Bronchial epithelial cell (primary cell): ENCODE measurements at regions not wholly inside any gene's neighbourhood (a gene's known extent, or its start where the extent isn't known, plus 50 kb on each side); places are given as distances from the start of the nearest gene placed in this dataset.
A peak's percentile ranks its signal among the peaks of the same experiment; 100 is the strongest.

ENCODE experiments used
- DNase-seq: peaks from one replicate; pipeline ENCODE4 v3.0.0-alpha.2; 2010; ENCODE audit warnings: low read depth
- FAIRE-seq: peaks from 2 replicates; lab custom pipeline; 2011; peaks lifted over from hg19 to GRCh38; lab: Jason Lieb, UNC
- H3K27me3 ChIP-seq: 2 replicates; pipeline ENCODE4 v1.5.1; 2011; ENCODE audit warnings: low read length; ENCODE audit not compliant: control insufficient read depth, insufficient read depth
- H3K36me3 ChIP-seq: 2 replicates; pipeline ENCODE4 v1.5.1; 2011; ENCODE audit warnings: low read length; ENCODE audit not compliant: control insufficient read depth, insufficient read depth
- H3K4me3 ChIP-seq: 2 replicates; pipeline ENCODE4 v1.5.1; 2011; ENCODE audit warnings: mild to moderate bottlenecking, low read depth, low read length, control low read depth
- TF ChIP-seq, protein P1 (sequence below): IDR thresholded peaks from 2 replicates; pipeline ENCODE4 v1.5.1; 2011; ENCODE audit warnings: mild to moderate bottlenecking, moderate library complexity, low read length, control low read depth, inconsistent platforms; ENCODE audit not compliant: insufficient read depth, severe bottlenecking

DNA sequence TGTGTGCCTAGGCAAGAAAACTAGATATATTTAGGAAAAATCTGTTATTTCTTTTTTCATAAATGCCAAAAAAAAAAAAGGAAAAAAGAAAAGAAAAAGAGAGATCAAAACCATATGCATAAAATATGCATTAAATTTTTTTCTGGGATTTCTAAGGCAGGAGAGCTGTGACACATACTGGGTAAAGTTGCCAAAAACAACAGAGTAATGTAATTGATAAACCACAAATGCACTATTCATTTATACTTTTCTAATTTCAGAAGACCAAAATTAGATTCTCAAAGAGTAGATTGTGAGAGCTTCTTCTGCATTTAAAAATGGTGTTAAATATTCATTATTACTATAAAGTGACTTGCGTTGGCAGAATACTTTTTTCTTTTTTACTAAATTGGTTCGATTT is 673.8 kb upstream of the MGAT4C start:
- TF ChIP-seq, protein P1, sequence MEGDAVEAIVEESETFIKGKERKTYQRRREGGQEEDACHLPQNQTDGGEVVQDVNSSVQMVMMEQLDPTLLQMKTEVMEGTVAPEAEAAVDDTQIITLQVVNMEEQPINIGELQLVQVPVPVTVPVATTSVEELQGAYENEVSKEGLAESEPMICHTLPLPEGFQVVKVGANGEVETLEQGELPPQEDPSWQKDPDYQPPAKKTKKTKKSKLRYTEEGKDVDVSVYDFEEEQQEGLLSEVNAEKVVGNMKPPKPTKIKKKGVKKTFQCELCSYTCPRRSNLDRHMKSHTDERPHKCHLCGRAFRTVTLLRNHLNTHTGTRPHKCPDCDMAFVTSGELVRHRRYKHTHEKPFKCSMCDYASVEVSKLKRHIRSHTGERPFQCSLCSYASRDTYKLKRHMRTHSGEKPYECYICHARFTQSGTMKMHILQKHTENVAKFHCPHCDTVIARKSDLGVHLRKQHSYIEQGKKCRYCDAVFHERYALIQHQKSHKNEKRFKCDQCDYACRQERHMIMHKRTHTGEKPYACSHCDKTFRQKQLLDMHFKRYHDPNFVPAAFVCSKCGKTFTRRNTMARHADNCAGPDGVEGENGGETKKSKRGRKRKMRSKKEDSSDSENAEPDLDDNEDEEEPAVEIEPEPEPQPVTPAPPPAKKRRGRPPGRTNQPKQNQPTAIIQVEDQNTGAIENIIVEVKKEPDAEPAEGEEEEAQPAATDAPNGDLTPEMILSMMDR, result no peak
- FAIRE-seq (no peak), DNase-seq (no peak)
- H3K36me3 ChIP-seq, result no peaks in the 10 kb centered on the region
- H3K27me3 ChIP-seq, result no peaks in the 10 kb centered on the region
- no peak overlapping the region for H3K4me3 ChIP-seq

DNA sequence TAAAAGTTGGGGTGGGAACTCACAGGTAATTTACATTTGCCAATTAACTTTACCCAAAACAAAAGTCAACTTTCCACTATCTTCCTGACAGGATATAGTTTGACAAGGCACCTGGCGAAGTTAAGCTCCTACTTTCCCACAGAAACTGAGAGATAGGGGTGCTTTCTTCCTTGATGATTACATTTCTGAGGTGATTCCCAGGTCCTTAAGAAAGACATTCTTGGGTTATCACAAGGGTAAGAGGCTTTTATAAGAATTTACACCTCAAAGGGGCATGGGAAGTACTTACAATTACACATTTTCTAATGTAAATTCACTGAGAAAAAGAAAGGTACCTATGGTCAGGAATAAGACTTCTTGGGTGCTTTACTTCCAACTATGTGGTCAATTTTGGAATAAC is 660.9 kb upstream of the MGAT4C start:
- FAIRE-seq, result no peak
- Histone ChIP-seq H3K27me3 (no peaks in the 10 kb centered on the region), H3K4me3 (no peak overlapping the region), H3K36me3 (no peaks in the 10 kb centered on the region)
- DNase-seq, result no peak
- TF ChIP-seq, protein P1, result no peak

DNA sequence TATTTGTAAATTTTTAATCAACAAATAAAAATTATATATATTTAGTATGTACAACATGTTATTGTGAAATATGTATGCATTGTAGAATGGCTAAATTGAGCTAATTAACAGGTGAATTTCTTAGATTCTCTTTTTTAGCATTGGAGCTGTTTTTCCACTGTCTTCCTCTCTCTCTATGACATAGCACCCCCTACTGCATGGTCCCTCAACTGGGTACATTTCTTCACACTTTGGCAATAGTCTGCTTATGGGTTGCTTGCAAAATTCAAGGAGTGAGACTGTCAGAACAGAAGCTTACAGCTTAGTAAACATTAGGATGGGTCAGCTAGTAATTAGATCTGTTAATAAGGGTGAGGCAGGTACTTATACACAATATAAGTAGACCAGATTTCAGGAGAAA is 658.5 kb upstream of the MGAT4C start:
- H3K36me3 ChIP-seq, result no peaks in the 10 kb centered on the region
- H3K4me3 ChIP-seq, result no peak overlapping the region
- FAIRE-seq, result no peak
- DNase-seq, result peak; percentile 56
- H3K27me3 ChIP-seq, result no peaks in the 10 kb centered on the region
- TF ChIP-seq, protein P1, result peak; percentile 66

DNA sequence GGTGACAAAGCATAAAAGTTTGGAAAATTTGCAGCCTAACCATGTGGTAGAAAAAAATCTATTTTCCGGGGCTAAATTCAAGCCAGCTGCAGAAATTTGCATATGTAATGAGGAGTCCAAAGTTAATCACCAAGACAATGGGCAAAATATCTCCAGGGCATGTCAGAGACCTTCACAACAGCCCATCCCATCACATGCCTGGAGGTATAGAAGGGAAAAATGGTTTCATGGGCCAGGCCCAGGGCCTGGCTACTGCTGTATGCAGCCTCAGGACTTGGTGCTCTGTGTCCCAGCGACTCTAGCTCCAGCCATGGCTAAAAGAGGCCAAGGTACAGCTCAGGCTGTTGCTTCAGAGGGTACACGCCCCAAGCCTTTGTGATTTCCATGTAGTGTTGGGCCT is 655.8 kb upstream of the MGAT4C start:
- DNase-seq (no peak), FAIRE-seq (no peak)
- TF ChIP-seq, protein P1, result no peak
- H3K36me3 ChIP-seq, result no peaks in the 10 kb centered on the region
- H3K4me3 ChIP-seq, result no peak overlapping the region
- no peaks in the 10 kb centered on the region for H3K27me3 ChIP-seq

DNA sequence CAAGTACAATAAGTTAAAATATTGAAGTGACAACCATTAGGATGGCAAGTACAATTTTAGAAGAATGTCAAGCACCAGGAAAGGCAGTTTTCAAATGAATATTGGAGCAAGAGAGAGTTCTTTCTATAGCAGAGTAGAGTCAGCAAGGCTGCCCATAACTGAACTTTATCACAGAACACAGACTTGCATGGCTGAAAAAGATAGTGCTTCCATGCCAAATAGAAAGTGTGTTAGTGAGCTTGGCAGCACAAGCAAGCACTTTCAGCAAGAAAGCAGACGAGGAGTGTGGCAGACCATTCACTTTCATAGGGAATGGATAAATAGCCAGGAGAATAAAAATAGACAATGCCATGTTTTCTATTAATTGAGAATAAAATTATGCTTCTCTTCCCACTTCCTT is 647.0 kb upstream of the MGAT4C start:
- TF ChIP-seq, protein P1, result no peak

DNA sequence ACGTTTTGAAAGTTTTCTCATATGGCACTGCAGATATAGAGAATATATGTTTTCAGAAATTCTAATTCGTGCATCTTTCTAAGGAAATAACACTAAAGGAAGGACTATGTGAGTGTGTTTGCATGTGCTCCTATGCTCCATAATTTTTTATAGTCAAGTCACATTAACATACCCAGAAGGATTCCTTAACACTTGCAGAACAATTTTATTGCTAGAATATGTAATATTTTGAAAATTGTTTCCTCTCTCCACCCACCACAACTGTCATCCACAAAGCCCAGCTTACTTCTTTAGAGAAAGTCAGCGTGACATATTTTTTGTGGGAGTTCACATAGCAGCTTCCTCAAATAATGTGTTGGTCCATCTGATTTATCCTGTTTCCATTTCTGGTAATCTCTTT is 604.6 kb upstream of the MGAT4C start:
- Histone ChIP-seq H3K27me3 (no peaks in the 10 kb centered on the region), H3K4me3 (no peak overlapping the region), H3K36me3 (no peaks in the 10 kb centered on the region)
- DNase-seq, result no peak
- no peak for FAIRE-seq
- TF ChIP-seq, protein P1, result no peak

More for the DNA sequence above, 647.0 kb upstream of the MGAT4C start:
- DNase-seq, result no peak
- no peak overlapping the region for H3K4me3 ChIP-seq
- H3K27me3 ChIP-seq, result no peaks in the 10 kb centered on the region
- no peak for FAIRE-seq
- H3K36me3 ChIP-seq, result no peaks in the 10 kb centered on the region
